Glutamatergic neuron (in vitro differentiated cells): ENCODE measurements at regions not wholly inside any gene's neighbourhood (a gene's known extent, or its start where the extent isn't known, plus 50 kb on each side); places are given as distances from the start of the nearest gene placed in this dataset.

Experiments
- DNase-seq: peaks from one replicate; pipeline ENCODE4 v3.0.0; 2022
- H3K27ac Mint-ChIP-seq: one replicate; pipeline ENCODE4 v1.8.0; 2020; ENCODE audit warnings: mild to moderate bottlenecking, mixed read lengths, inconsistent platforms; ENCODE audit not compliant: unreplicated experiment
- H3K27me3 Mint-ChIP-seq: one replicate; pipeline ENCODE4 v1.8.0; 2020; ENCODE audit warnings: mild to moderate bottlenecking, moderate library complexity, mixed read lengths, inconsistent platforms; ENCODE audit not compliant: unreplicated experiment
- H3K36me3 Mint-ChIP-seq: one replicate; pipeline ENCODE4 v1.8.0; 2020; ENCODE audit warnings: mild to moderate bottlenecking, mixed read lengths, inconsistent platforms; ENCODE audit not compliant: unreplicated experiment
- H3K4me1 Mint-ChIP-seq: one replicate; pipeline ENCODE4 v1.8.0; 2020; ENCODE audit warnings: mild to moderate bottlenecking, low read depth, mixed read lengths, inconsistent platforms; ENCODE audit not compliant: unreplicated experiment
- H3K4me3 Mint-ChIP-seq: one replicate; pipeline ENCODE4 v1.8.0; 2020; ENCODE audit warnings: mild to moderate bottlenecking, mixed read lengths, inconsistent platforms; ENCODE audit not compliant: unreplicated experiment
- H3K9me3 Mint-ChIP-seq: one replicate; pipeline ENCODE4 v1.8.0; 2020; ENCODE audit warnings: mild to moderate bottlenecking, moderate library complexity, mixed read lengths, inconsistent platforms; ENCODE audit not compliant: unreplicated experiment
- CTCF ChIP-seq: fragments of 200-600 bp; sonication (generic); IDR thresholded peaks from one replicate; pipeline ENCODE4 v1.5.0; 2021; ENCODE audit not compliant: partially characterized antibody, unreplicated experiment

DNA sequence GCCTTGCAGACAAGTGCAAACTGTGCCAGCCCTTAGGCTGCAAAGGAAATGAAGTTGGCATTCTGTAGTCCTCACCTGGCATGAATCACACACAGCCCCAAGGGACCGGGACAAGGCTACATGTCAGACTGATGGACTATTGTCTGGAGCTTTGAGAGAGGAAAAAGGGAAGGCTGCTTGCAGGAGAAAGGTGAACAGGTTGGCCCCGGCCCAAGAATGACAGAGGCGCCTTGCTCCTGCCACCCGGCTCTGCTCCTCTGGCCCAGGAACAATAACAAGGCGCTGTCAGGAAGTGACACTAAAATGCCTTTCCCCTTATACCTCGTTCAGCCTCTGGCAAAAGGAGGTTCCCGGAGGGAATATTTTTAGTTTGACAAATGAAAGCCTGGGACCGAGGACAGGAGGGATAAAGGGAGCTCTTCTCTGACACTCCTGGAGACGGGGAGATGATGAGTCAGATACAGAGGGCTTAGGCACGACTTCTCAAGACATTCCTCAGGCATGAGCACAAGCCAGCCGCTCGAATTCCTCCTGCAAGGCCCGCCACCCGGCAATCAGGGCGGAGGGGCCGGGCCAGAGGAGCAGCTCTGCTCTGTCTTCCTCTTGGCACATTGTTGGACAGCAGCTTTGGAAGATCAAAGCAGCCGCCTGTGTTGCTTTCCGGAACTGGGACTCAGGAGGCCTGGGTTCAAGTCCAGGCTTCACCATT lies 105.8 kb downstream of the NOG start:
- H3K4me1 Mint-ChIP-seq = peaks cover 2% of the 10 kb centered on the region
- H3K4me3 Mint-ChIP-seq = no peak overlapping the region
- H3K27me3 Mint-ChIP-seq = peaks cover 1% of the 10 kb centered on the region
- no peak for TF ChIP-seq CTCF
- no peaks in the 10 kb centered on the region for H3K36me3 Mint-ChIP-seq
- peaks cover 7% of the 10 kb centered on the region for H3K9me3 Mint-ChIP-seq
- DNase-seq = no peak
- H3K27ac Mint-ChIP-seq = no peak overlapping the region

GRCh38 chr17:56700919-56701420 lies 107.5 kb downstream of the NOG start:
- no peak for DNase-seq
- Mint-ChIP-seq H3K27me3 (peaks cover 3% of the 10 kb centered on the region), H3K4me1 (peaks cover 2% of the 10 kb centered on the region), H3K27ac (no peak overlapping the region), H3K9me3 (peaks cover 7% of the 10 kb centered on the region), H3K36me3 (no peaks in the 10 kb centered on the region), H3K4me3 (no peak overlapping the region)
- no peak for TF ChIP-seq CTCF

- no peaks in the 10 kb centered on the region for H3K36me3 Mint-ChIP-seq
- H3K27me3 Mint-ChIP-seq = peaks cover 3% of the 10 kb centered on the region
- H3K9me3 Mint-ChIP-seq = peaks cover 2% of the 10 kb centered on the region
- no peak for DNase-seq
- no peak overlapping the region for H3K4me3 Mint-ChIP-seq
- no peak for TF ChIP-seq CTCF
- H3K27ac Mint-ChIP-seq = no peak overlapping the region
- no peaks in the 10 kb centered on the region for H3K4me1 Mint-ChIP-seq
Observed at GRCh38 chr17:56707312-56708219, 114.1 kb downstream of the NOG start.

- DNase-seq = no peak
- Mint-ChIP-seq H3K9me3 (peaks cover 2% of the 10 kb centered on the region), H3K27me3 (peaks cover 3% of the 10 kb centered on the region), H3K27ac (no peak overlapping the region), H3K36me3 (no peaks in the 10 kb centered on the region), H3K4me3 (no peak overlapping the region), H3K4me1 (no peaks in the 10 kb centered on the region)
- no peak for TF ChIP-seq CTCF
Observed at GRCh38 chr17:56708220-56708558, 114.7 kb downstream of the NOG start.
